H9 (cell line): ENCODE measurements at regions not wholly inside any gene's neighbourhood (a gene's known extent, or its start where the extent isn't known, plus 50 kb on each side); places are given as distances from the start of the nearest gene placed in this dataset.
"Not testable (repeated sequence)": the region's sequence is repeated elsewhere in the genome, so short reads cannot be mapped to it uniquely, and the experiment has no call there.

Experiments used
- DNase-seq: peaks from one replicate; pipeline ENCODE4 v3.0.0-alpha.2; 2017
- H2AFZ ChIP-seq: one replicate; pipeline ENCODE4 v1.6.1; 2013; ENCODE audit warnings: mild to moderate bottlenecking, low read length, control low read depth, moderate library complexity
- H2AK5ac ChIP-seq: 2 replicates; pipeline ENCODE4 v1.6.1; 2013; ENCODE audit warnings: low read length, control low read depth, mixed read lengths; ENCODE audit not compliant: insufficient read length
- H2BK120ac ChIP-seq: one replicate; pipeline ENCODE4 v1.6.1; 2013; ENCODE audit warnings: low read depth, mild to moderate bottlenecking, low read length, control low read depth, inconsistent platforms; ENCODE audit not compliant: poor library complexity, severe bottlenecking
- H2BK12ac ChIP-seq: 2 replicates; pipeline ENCODE4 v1.6.1; 2013; ENCODE audit warnings: low read length, control low read depth, mixed read lengths, low read depth; ENCODE audit not compliant: insufficient read length
- H2BK15ac ChIP-seq: 2 replicates; pipeline ENCODE4 v1.6.1; 2013; ENCODE audit warnings: low read depth, low read length, control low read depth
- H2BK20ac ChIP-seq: one replicate; pipeline ENCODE4 v1.6.1; 2013; ENCODE audit warnings: low read depth, mild to moderate bottlenecking, low read length, control low read depth, inconsistent platforms; ENCODE audit not compliant: poor library complexity, severe bottlenecking
- H2BK5ac ChIP-seq: 2 replicates; pipeline ENCODE4 v1.6.1; 2013; ENCODE audit warnings: low read length, control low read depth, mixed read lengths; ENCODE audit not compliant: insufficient read length
- H3K14ac ChIP-seq: 2 replicates; pipeline ENCODE4 v1.6.1; 2013; ENCODE audit warnings: low read length, control low read depth; ENCODE audit not compliant: insufficient read depth
- H3K18ac ChIP-seq: 2 replicates; pipeline ENCODE4 v1.6.1; 2013; ENCODE audit warnings: low read depth, mild to moderate bottlenecking, mixed read lengths, low read length, control low read depth; ENCODE audit not compliant: insufficient read length
- H3K23ac ChIP-seq: 2 replicates; pipeline ENCODE4 v1.6.1; 2013; ENCODE audit warnings: low read length, control low read depth, mixed read lengths, low read depth; ENCODE audit not compliant: insufficient read length
- H3K23me2 ChIP-seq: 2 replicates; pipeline ENCODE4 v1.6.1; 2013; ENCODE audit warnings: low read depth, mild to moderate bottlenecking, mixed read lengths, low read length, control low read depth; ENCODE audit not compliant: insufficient read length, poor library complexity, severe bottlenecking
- H3K27ac ChIP-seq: 2 replicates; pipeline ENCODE4 v1.5.1; 2013; ENCODE audit warnings: low read length, control low read depth, mixed read lengths, low read depth; ENCODE audit not compliant: insufficient read length
- H3K27me3 ChIP-seq: 2 replicates; pipeline ENCODE4 v1.6.1; 2013; ENCODE audit warnings: low read length, control low read depth, inconsistent platforms; ENCODE audit not compliant: insufficient read depth
- H3K4ac ChIP-seq: 2 replicates; pipeline ENCODE4 v1.6.1; 2013; ENCODE audit warnings: low read depth, mild to moderate bottlenecking, control low read depth, inconsistent platforms, low read length, moderate library complexity
- H3K4me1 ChIP-seq: 2 replicates; pipeline ENCODE4 v1.6.1; 2013; ENCODE audit warnings: low read length, control low read depth, inconsistent platforms; ENCODE audit not compliant: insufficient read depth
- H3K4me2 ChIP-seq: 2 replicates; pipeline ENCODE4 v1.6.1; 2013; ENCODE audit warnings: low read length, control low read depth, mixed read lengths; ENCODE audit not compliant: insufficient read length, insufficient read depth
- H3K56ac ChIP-seq: 2 replicates; pipeline ENCODE4 v1.6.1; 2013; ENCODE audit warnings: low read depth, mild to moderate bottlenecking, mixed read lengths, low read length, control low read depth; ENCODE audit not compliant: insufficient read length
- H3K79me1 ChIP-seq: 2 replicates; pipeline ENCODE4 v1.6.1; 2013; ENCODE audit warnings: low read depth, mild to moderate bottlenecking, moderate library complexity, low read length, control low read depth, inconsistent platforms; ENCODE audit not compliant: insufficient read depth, poor library complexity, severe bottlenecking
- H3K79me2 ChIP-seq: 2 replicates; pipeline ENCODE4 v1.6.1; 2013; ENCODE audit warnings: low read length, control low read depth, inconsistent platforms; ENCODE audit not compliant: insufficient read depth
- H3K9ac ChIP-seq: 2 replicates; pipeline ENCODE4 v1.6.1; 2013; ENCODE audit warnings: low read length, control low read depth, mixed read lengths; ENCODE audit not compliant: insufficient read length; ENCODE audit errors: extremely low read depth
- H3K9me3 ChIP-seq: one replicate; pipeline ENCODE4 v1.6.1; 2013; ENCODE audit warnings: low read depth, low read length, inconsistent platforms; ENCODE audit not compliant: control insufficient read depth
- H3T11ph ChIP-seq: one replicate; pipeline ENCODE4 v1.6.1; 2013; ENCODE audit warnings: mild to moderate bottlenecking, low read length, control low read depth, inconsistent platforms
- H4K20me1 ChIP-seq: one replicate; pipeline ENCODE4 v1.6.1; 2013; ENCODE audit not compliant: control insufficient read depth, insufficient read length, insufficient read depth
- H4K5ac ChIP-seq: 2 replicates; pipeline ENCODE4 v1.6.1; 2013; ENCODE audit warnings: low read depth, mild to moderate bottlenecking, mixed read lengths, low read length, control low read depth; ENCODE audit not compliant: insufficient read length
- H4K8ac ChIP-seq: replicated peaks from 2 replicates; pipeline ENCODE4 v1.6.1; 2013; ENCODE audit warnings: low read length, control low read depth, mixed read lengths, low read depth; ENCODE audit not compliant: insufficient read length
- H4K91ac ChIP-seq: 2 replicates; pipeline ENCODE4 v1.6.1; 2013; ENCODE audit warnings: low read depth, mild to moderate bottlenecking, moderate library complexity, mixed read lengths, low read length, control low read depth; ENCODE audit not compliant: insufficient read length
- H3K27ac Mint-ChIP-seq, 3 experiments: 2 replicates in 2 of 3; 3 replicates in 1 of 3; pipeline ENCODE4 v1.8.0; 2020 to 2021; ENCODE audit warnings: mixed read lengths in 3 of 3, mild to moderate bottlenecking in 1 of 3, moderate library complexity in 1 of 3
- H3K27me3 Mint-ChIP-seq: 2 replicates; pipeline ENCODE4 v1.8.0; 2021; ENCODE audit warnings: low read depth, mild to moderate bottlenecking, moderate library complexity, mixed read lengths
- H3K36me3 Mint-ChIP-seq, 3 experiments: 2 replicates in 2 of 3; 3 replicates in 1 of 3; pipeline ENCODE4 v1.8.0; 2020 to 2021; ENCODE audit warnings: low read depth in 3 of 3, mixed read lengths in 3 of 3; ENCODE audit not compliant: insufficient read depth in 1 of 3
- H3K4me1 Mint-ChIP-seq, 2 experiments: 2 replicates each; pipeline ENCODE4 v1.8.0; 2020; ENCODE audit warnings: mixed read lengths in 2 of 2
- H3K4me3 Mint-ChIP-seq, 2 experiments: 2 replicates in 1 of 2; 3 replicates in 1 of 2; pipeline ENCODE4 v1.8.0; 2020 to 2021; ENCODE audit warnings: mild to moderate bottlenecking in 2 of 2, mixed read lengths in 2 of 2, moderate library complexity in 1 of 2
- H3K9me3 Mint-ChIP-seq, 2 experiments: 2 replicates in 1 of 2; 3 replicates in 1 of 2; pipeline ENCODE4 v1.8.0; 2020; ENCODE audit warnings: mild to moderate bottlenecking in 2 of 2, mixed read lengths in 2 of 2, moderate library complexity in 1 of 2
- WGBS: extraction: QIAGEN DNeasy Blood & Tissue Kit; methylation state at CpG from one replicate; pipeline ENCODE4 v1.1.7; 2013; ENCODE audit warnings: missing lambda C conversion rate, low lambda C conversion rate, mixed read lengths; ENCODE audit not compliant: insufficient read length; ENCODE audit errors: extremely low coverage; 5-methylcytosine and 5-hydroxymethylcytosine counted together
- TF ChIP-seq, protein P1 (sequence below): fragments of 200-600 bp; sonication (generic); conservative IDR thresholded peaks from 3 replicates; pipeline ENCODE4 v1.8.0; 2021; ENCODE audit warnings: antibody characterized with exemption, mild to moderate bottlenecking

- no CpG with 5 or more reads among the region's 8 CpGs for WGBS
- H3K4me1 ChIP-seq: no peaks in the 10 kb centered on the region
- no peak overlapping the region for H2AFZ ChIP-seq
- no peak overlapping the region for H3K23ac ChIP-seq
- no peaks in the 10 kb centered on the region for H3K9me3 ChIP-seq
- peaks cover under 1 to 5% of the 10 kb centered on the region in 2 experiments; a peak in 2 of 4 replicates for H3K4me1 Mint-ChIP-seq
- no peak overlapping the region for H2BK20ac ChIP-seq
- H3K56ac ChIP-seq: no peak overlapping the region
- no peak overlapping the region for H3K4me3 Mint-ChIP-seq
- H4K20me1 ChIP-seq: no peaks in the 10 kb centered on the region
- H3K4me2 ChIP-seq: no peak overlapping the region
- H4K91ac ChIP-seq: no peak overlapping the region
- no peak overlapping the region for H3T11ph ChIP-seq
- H4K5ac ChIP-seq: no peak overlapping the region
- no peak overlapping the region for H2BK5ac ChIP-seq
- no peak overlapping the region for H2AK5ac ChIP-seq
- H2BK15ac ChIP-seq: no peak overlapping the region
- H4K8ac ChIP-seq: no peak overlapping the region
- peaks cover 5% of the 10 kb centered on the region for H3K27me3 Mint-ChIP-seq
- no peaks in the 10 kb centered on the region for H3K79me1 ChIP-seq
- H3K18ac ChIP-seq: no peak overlapping the region
- no peak overlapping the region for H3K14ac ChIP-seq
- no peaks in the 10 kb centered on the region for H3K79me2 ChIP-seq
- H3K27me3 ChIP-seq: no peaks in the 10 kb centered on the region
- no peak for DNase-seq
- no peak overlapping the region for H3K27ac ChIP-seq
- no peaks in the 10 kb centered on the region for H3K36me3 Mint-ChIP-seq
- H3K23me2 ChIP-seq: no peaks in the 10 kb centered on the region
- no peak overlapping the region for H3K27ac Mint-ChIP-seq
- H2BK12ac ChIP-seq: no peak overlapping the region
- TF ChIP-seq, protein P1, sequence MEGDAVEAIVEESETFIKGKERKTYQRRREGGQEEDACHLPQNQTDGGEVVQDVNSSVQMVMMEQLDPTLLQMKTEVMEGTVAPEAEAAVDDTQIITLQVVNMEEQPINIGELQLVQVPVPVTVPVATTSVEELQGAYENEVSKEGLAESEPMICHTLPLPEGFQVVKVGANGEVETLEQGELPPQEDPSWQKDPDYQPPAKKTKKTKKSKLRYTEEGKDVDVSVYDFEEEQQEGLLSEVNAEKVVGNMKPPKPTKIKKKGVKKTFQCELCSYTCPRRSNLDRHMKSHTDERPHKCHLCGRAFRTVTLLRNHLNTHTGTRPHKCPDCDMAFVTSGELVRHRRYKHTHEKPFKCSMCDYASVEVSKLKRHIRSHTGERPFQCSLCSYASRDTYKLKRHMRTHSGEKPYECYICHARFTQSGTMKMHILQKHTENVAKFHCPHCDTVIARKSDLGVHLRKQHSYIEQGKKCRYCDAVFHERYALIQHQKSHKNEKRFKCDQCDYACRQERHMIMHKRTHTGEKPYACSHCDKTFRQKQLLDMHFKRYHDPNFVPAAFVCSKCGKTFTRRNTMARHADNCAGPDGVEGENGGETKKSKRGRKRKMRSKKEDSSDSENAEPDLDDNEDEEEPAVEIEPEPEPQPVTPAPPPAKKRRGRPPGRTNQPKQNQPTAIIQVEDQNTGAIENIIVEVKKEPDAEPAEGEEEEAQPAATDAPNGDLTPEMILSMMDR: no peak
- H2BK120ac ChIP-seq: no peak overlapping the region
- H3K9ac ChIP-seq: no peak overlapping the region
- H3K9me3 Mint-ChIP-seq: no peaks in the 10 kb centered on the region
- H3K4ac ChIP-seq: no peak overlapping the region
These were observed 431.5 kb upstream of the OR4E1 start for GRCh38 chr14:22105006-22105623.

- no CpG with 5 or more reads among the region's 13 CpGs for WGBS
- H3K4me3 Mint-ChIP-seq: not testable (repeated sequence)
These were observed 427.1 kb upstream of the OR4E1 start for GRCh38 chr14:22100764-22101120.

More at GRCh38 chr14:22100764-22101120, 427.1 kb upstream of the OR4E1 start:
- H2BK5ac ChIP-seq, H4K5ac ChIP-seq, H2AK5ac ChIP-seq, H3K4me2 ChIP-seq, H2BK15ac ChIP-seq, H2BK12ac ChIP-seq, H3K9ac ChIP-seq, H3K14ac ChIP-seq, H4K91ac ChIP-seq, H3K23ac ChIP-seq, H3K79me2 ChIP-seq, H3K36me3 Mint-ChIP-seq, H3K9me3 ChIP-seq, H4K8ac ChIP-seq, H4K20me1 ChIP-seq, H3K27ac Mint-ChIP-seq, H3K27me3 Mint-ChIP-seq, DNase-seq, H3K27me3 ChIP-seq, H2BK20ac ChIP-seq, H3K79me1 ChIP-seq, H3K56ac ChIP-seq, H3K4me1 ChIP-seq, H3K23me2 ChIP-seq, H3K9me3 Mint-ChIP-seq, H2BK120ac ChIP-seq, H2AFZ ChIP-seq, H3K4ac ChIP-seq, H3T11ph ChIP-seq, H3K18ac ChIP-seq, H3K4me1 Mint-ChIP-seq, H3K27ac ChIP-seq: not testable (repeated sequence)
